SK-N-SH treated with all-trans-retinoic acid at 6 μM for 48 hours (cell line): ENCODE measurements at regions not wholly inside any gene's neighbourhood (a gene's known extent, or its start where the extent isn't known, plus 50 kb on each side); places are given as distances from the start of the nearest gene placed in this dataset.

Experiments
- ATAC-seq: fragments of 200-7000 bp; cut with Tn5 transposase; 3 replicates; pipeline ENCODE4 v1.9.1; 2020; ENCODE audit warnings: mild to moderate bottlenecking, moderate library complexity
- ARNTL ChIP-seq: fragments of 450-650 bp; formaldehyde crosslinking; IDR thresholded peaks from 2 replicates; pipeline ENCODE4 v1.5.0; 2020; ENCODE audit warnings: low read depth, mild to moderate bottlenecking, moderate library complexity, borderline replicate concordance
- BACH2 ChIP-seq: fragments of 250-450 bp; sonication (Bioruptor Pico); IDR thresholded peaks from 2 replicates; pipeline ENCODE4 v1.9.0; 2021; ENCODE audit warnings: mild to moderate bottlenecking, borderline replicate concordance
- CREB5 ChIP-seq: fragments of 250-450 bp; sonication (Bioruptor Pico); IDR thresholded peaks from 2 replicates; pipeline ENCODE4 v1.5.1; 2020; ENCODE audit warnings: low read depth, mild to moderate bottlenecking, moderate library complexity
- CSDC2 ChIP-seq: fragments of 250-450 bp; sonication (Bioruptor Pico); IDR thresholded peaks from 2 replicates; pipeline ENCODE4 v1.5.0; 2020; ENCODE audit warnings: mild to moderate bottlenecking, moderate library complexity
- CSRNP3 ChIP-seq: fragments of 250-450 bp; sonication (Bioruptor Pico); IDR thresholded peaks from 2 replicates; pipeline ENCODE4 v1.5.1; 2021; ENCODE audit warnings: mild to moderate bottlenecking, moderate library complexity
- ESRRG ChIP-seq: fragments of 250-450 bp; sonication (Bioruptor Pico); IDR thresholded peaks from 2 replicates; pipeline ENCODE4 v1.6.1; 2021; ENCODE audit warnings: mild to moderate bottlenecking
- ISL1 ChIP-seq: fragments of 250-450 bp; sonication (Bioruptor Pico); IDR thresholded peaks from 2 replicates; pipeline ENCODE4 v2.1.2; 2022; ENCODE audit warnings: mild to moderate bottlenecking, moderate library complexity
- PATZ1 ChIP-seq: fragments of 250-450 bp; sonication (Bioruptor Pico); IDR thresholded peaks from 2 replicates; pipeline ENCODE4 v1.8.0; 2020; ENCODE audit warnings: mild to moderate bottlenecking, moderate library complexity, borderline replicate concordance
- PPARA ChIP-seq: fragments of 250-450 bp; sonication (Bioruptor Pico); IDR thresholded peaks from 2 replicates; pipeline ENCODE4 v1.5.0; 2020; ENCODE audit warnings: mild to moderate bottlenecking, borderline replicate concordance
- RARB ChIP-seq: fragments of 250-450 bp; sonication (Bioruptor Pico); IDR thresholded peaks from 2 replicates; pipeline ENCODE4 v1.8.0; 2021; ENCODE audit warnings: mild to moderate bottlenecking, moderate library complexity
- TCF4 ChIP-seq: fragments of 250-450 bp; sonication (Bioruptor Pico); IDR thresholded peaks from 2 replicates; pipeline ENCODE4 v1.8.0; 2021; ENCODE audit warnings: mild to moderate bottlenecking, moderate library complexity, borderline replicate concordance
- TOX ChIP-seq: fragments of 250-450 bp; sonication (Bioruptor Pico); IDR thresholded peaks from 2 replicates; pipeline ENCODE4 v1.8.0; 2021; ENCODE audit warnings: mild to moderate bottlenecking, moderate library complexity, borderline replicate concordance
- TSHZ2 ChIP-seq: fragments of 250-450 bp; sonication (Bioruptor Pico); IDR thresholded peaks from 2 replicates; pipeline ENCODE4 v1.5.0; 2020; ENCODE audit warnings: mild to moderate bottlenecking, moderate library complexity
- ZC3H10 ChIP-seq: fragments of 250-450 bp; sonication (Bioruptor Pico); IDR thresholded peaks from 2 replicates; pipeline ENCODE4 v1.5.1; 2021; ENCODE audit warnings: mild to moderate bottlenecking, moderate library complexity
- ZFP3 ChIP-seq: fragments of 250-450 bp; sonication (Bioruptor Pico); IDR thresholded peaks from 2 replicates; pipeline ENCODE4 v1.5.0; 2020; ENCODE audit warnings: mild to moderate bottlenecking, moderate library complexity
- ZFP30 ChIP-seq: fragments of 450-650 bp; formaldehyde crosslinking; IDR thresholded peaks from 2 replicates; pipeline ENCODE4 v1.5.0; 2022; ENCODE audit warnings: mild to moderate bottlenecking, moderate library complexity
- ZNF565 ChIP-seq: fragments of 450-650 bp; formaldehyde crosslinking; conservative IDR thresholded peaks from 2 replicates; pipeline ENCODE4 v1.5.0; 2020; ENCODE audit warnings: low read depth, mild to moderate bottlenecking, moderate library complexity
- ZNF70 ChIP-seq: fragments of 450-650 bp; formaldehyde crosslinking; IDR thresholded peaks from 2 replicates; pipeline ENCODE4 v1.5.0; 2020; ENCODE audit warnings: mild to moderate bottlenecking, moderate library complexity
- ZNF8 ChIP-seq: fragments of 450-650 bp; formaldehyde crosslinking; IDR thresholded peaks from 2 replicates; pipeline ENCODE4 v1.5.0; 2020; ENCODE audit warnings: mild to moderate bottlenecking, moderate library complexity
- TF ChIP-seq, protein P1 (sequence below): fragments of 250-450 bp; sonication (Bioruptor Pico); IDR thresholded peaks from 2 replicates; pipeline ENCODE4 v1.8.0; 2021; ENCODE audit warnings: low read depth, mild to moderate bottlenecking, moderate library complexity, borderline replicate concordance

DNA sequence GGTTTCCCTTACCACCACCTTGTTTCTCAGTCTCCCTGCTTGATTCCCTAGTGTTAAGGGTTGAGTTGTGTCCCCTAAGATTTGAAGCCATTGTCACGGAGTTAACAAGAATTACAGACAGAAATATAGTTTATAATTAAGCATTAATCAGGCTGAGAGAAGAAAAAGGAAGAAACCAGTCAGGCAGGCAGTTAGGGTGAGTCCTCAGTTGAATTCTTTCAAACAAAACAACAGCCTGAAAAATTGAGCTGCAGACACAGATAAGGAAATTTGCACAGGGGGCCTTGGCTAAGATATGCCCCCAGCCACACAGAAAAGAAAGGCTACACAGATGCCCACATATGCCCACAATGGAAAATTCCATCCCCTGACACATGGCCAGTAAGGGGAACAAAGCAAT is 111.7 kb upstream of the RAI14 start:
- no peak for ATAC-seq
- TF ChIP-seq ARNTL (no peak), PATZ1 (no peak), ZC3H10 (CRISPR knock-in tag) (no peak), PPARA (CRISPR knock-in tag) (no peak), ZNF8 (no peak), ISL1 (CRISPR knock-in tag) (no peak), BACH2 (CRISPR knock-in tag) (no peak), ZNF565 (CRISPR knock-in tag) (no peak), ZNF70 (no peak), TSHZ2 (CRISPR knock-in tag) (no peak), TCF4 (CRISPR knock-in tag) (no peak), ESRRG (no peak), ZFP3 (no peak), CREB5 (CRISPR knock-in tag) (no peak)
- TF ChIP-seq, protein P1, sequence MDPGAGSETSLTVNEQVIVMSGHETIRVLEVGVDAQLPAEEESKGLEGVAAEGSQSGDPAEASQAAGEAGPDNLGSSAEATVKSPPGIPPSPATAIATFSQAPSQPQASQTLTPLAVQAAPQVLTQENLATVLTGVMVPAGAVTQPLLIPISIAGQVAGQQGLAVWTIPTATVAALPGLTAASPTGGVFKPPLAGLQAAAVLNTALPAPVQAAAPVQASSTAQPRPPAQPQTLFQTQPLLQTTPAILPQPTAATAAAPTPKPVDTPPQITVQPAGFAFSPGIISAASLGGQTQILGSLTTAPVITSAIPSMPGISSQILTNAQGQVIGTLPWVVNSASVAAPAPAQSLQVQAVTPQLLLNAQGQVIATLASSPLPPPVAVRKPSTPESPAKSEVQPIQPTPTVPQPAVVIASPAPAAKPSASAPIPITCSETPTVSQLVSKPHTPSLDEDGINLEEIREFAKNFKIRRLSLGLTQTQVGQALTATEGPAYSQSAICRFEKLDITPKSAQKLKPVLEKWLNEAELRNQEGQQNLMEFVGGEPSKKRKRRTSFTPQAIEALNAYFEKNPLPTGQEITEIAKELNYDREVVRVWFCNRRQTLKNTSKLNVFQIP: no peak

- no peak for ATAC-seq
- TF ChIP-seq TOX (CRISPR knock-in tag) (no peak), ZNF70 (no peak), RARB (CRISPR knock-in tag) (no peak), ZC3H10 (CRISPR knock-in tag) (no peak), ARNTL (no peak), CSRNP3 (CRISPR knock-in tag) (no peak), BACH2 (CRISPR knock-in tag) (no peak), ESRRG (no peak), ZFP30 (CRISPR knock-in tag) (no peak), PATZ1 (no peak), CREB5 (CRISPR knock-in tag) (no peak), TCF4 (CRISPR knock-in tag) (no peak), CSDC2 (CRISPR knock-in tag) (no peak), ISL1 (CRISPR knock-in tag) (no peak), ZNF8 (no peak)
- TF ChIP-seq, protein P1: no peak
These were observed 111.0 kb upstream of the RAI14 start for GRCh38 chr5:34545164-34545563.
